ENCODE measurements at regions not wholly inside any gene's neighbourhood (a gene's known extent, or its start where the extent isn't known, plus 50 kb on each side); places are given as distances from the start of the nearest gene placed in this dataset.

- no peak for TF ChIP-seq EZH2 (IDR thresholded peaks at IDR 0.05; ENCODE audit: borderline replicate concordance, insufficient read depth, low read depth, low read length, poor library complexity, severe bottlenecking)
- TF ChIP-seq, protein P1, sequence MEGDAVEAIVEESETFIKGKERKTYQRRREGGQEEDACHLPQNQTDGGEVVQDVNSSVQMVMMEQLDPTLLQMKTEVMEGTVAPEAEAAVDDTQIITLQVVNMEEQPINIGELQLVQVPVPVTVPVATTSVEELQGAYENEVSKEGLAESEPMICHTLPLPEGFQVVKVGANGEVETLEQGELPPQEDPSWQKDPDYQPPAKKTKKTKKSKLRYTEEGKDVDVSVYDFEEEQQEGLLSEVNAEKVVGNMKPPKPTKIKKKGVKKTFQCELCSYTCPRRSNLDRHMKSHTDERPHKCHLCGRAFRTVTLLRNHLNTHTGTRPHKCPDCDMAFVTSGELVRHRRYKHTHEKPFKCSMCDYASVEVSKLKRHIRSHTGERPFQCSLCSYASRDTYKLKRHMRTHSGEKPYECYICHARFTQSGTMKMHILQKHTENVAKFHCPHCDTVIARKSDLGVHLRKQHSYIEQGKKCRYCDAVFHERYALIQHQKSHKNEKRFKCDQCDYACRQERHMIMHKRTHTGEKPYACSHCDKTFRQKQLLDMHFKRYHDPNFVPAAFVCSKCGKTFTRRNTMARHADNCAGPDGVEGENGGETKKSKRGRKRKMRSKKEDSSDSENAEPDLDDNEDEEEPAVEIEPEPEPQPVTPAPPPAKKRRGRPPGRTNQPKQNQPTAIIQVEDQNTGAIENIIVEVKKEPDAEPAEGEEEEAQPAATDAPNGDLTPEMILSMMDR (IDR thresholded peaks at IDR 0.05), result no peak
Observed at GRCh38 chr5:3954633-3955032, 359.0 kb downstream of the IRX1 start.
